HG02759 (cell line): ENCODE measurements at regions not wholly inside any gene's neighbourhood (a gene's known extent, or its start where the extent isn't known, plus 50 kb on each side); places are given as distances from the start of the nearest gene placed in this dataset.

ENCODE experiments used
- ATAC-seq: cut with Tn5 transposase; IDR thresholded peaks from one replicate; pipeline ENCODE4 v1.9.1; 2021; ENCODE audit warnings: mild to moderate bottlenecking, moderate library complexity; ENCODE audit not compliant: unreplicated experiment

- ATAC-seq: peak; percentile 83
These were observed 159.5 kb downstream of the C9orf152 start for GRCh38 chr9:110048403-110048975.

GRCh38 chr9:110048976-110049698 is 158.8 kb downstream of the C9orf152 start:
- ATAC-seq: peak; percentile 8

- ATAC-seq: peak; percentile 20
These were observed 158.1 kb downstream of the C9orf152 start for GRCh38 chr9:110049699-110050450.

GRCh38 chr9:110050925-110051355 is 157.0 kb downstream of the C9orf152 start:
- peak; percentile 32 for ATAC-seq

GRCh38 chr9:110056062-110056461 is 151.9 kb downstream of the C9orf152 start:
- ATAC-seq: no peak

GRCh38 chr9:110058304-110058953 is 149.5 kb downstream of the C9orf152 start:
- ATAC-seq: peak; percentile 60

GRCh38 chr9:110059461-110059860 is 148.5 kb downstream of the C9orf152 start:
- no peak for ATAC-seq

GRCh38 chr9:110064803-110065202 is 143.2 kb downstream of the C9orf152 start:
- no peak for ATAC-seq

- no peak for ATAC-seq
These were observed 142.4 kb downstream of the C9orf152 start for GRCh38 chr9:110065532-110065931.

- ATAC-seq: no peak
These were observed 140.8 kb downstream of the C9orf152 start for GRCh38 chr9:110066929-110067716.

- ATAC-seq: no peak
These were observed 139.7 kb downstream of the C9orf152 start for GRCh38 chr9:110068212-110068611.

GRCh38 chr9:110069326-110070248 is 138.4 kb downstream of the C9orf152 start:
- ATAC-seq: no peak

GRCh38 chr9:110072597-110073355 is 135.2 kb downstream of the C9orf152 start:
- no peak for ATAC-seq

GRCh38 chr9:110073356-110073905 is 134.5 kb downstream of the C9orf152 start:
- no peak for ATAC-seq

GRCh38 chr9:110076894-110077725 is 130.8 kb downstream of the C9orf152 start:
- ATAC-seq: no peak

- ATAC-seq: no peak
These were observed 130.0 kb downstream of the C9orf152 start for GRCh38 chr9:110077925-110078324.

GRCh38 chr9:110078604-110079003 is 129.4 kb downstream of the C9orf152 start:
- ATAC-seq: no peak

GRCh38 chr9:110081395-110081794 is 126.6 kb downstream of the C9orf152 start:
- ATAC-seq: no peak
